Fibroblast of mammary gland (primary cell): ENCODE measurements at regions not wholly inside any gene's neighbourhood (a gene's known extent, or its start where the extent isn't known, plus 50 kb on each side); places are given as distances from the start of the nearest gene placed in this dataset.
A peak's percentile ranks its signal among the peaks of the same experiment; 100 is the strongest.
"Not testable (repeated sequence)": the region's sequence is repeated elsewhere in the genome, so short reads cannot be mapped to it uniquely, and the experiment has no call there.

ENCODE experiments used
- DNase-seq: peaks from one replicate; pipeline ENCODE4 v3.0.0-alpha.2; 2010; ENCODE audit warnings: low read depth
- H3K4me3 ChIP-seq: 2 replicates; pipeline ENCODE4 v1.5.1; 2011; ENCODE audit warnings: low read depth, mild to moderate bottlenecking, low read length, moderate library complexity; ENCODE audit not compliant: control insufficient read depth
- TF ChIP-seq, protein P1 (sequence below): conservative IDR thresholded peaks from 2 replicates; pipeline ENCODE4 v1.5.1; 2011; ENCODE audit warnings: low read depth, low read length, inconsistent platforms; ENCODE audit not compliant: control insufficient read depth, insufficient read depth

DNA sequence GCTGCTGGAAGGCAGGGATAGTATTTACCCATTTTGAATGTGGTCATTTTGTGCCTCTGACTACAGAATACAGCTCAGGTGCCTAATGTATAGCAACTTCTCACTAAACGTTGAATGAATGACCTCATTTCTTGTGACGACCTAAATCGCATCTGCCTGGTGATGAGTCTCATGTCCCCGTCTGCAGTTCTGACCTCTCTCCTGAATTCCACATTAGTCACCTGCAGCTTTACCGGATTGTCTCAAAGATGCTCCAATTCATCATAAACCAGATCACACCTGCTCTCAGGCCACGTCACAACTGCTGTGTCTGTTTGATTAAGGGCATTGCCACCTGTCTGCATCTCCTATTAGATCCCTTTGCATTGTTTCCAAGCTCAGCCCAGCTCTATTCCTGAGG, 133.6 kb upstream of the MYT1L start:
- no peak for DNase-seq
- no peak overlapping the region for H3K4me3 ChIP-seq
- TF ChIP-seq, protein P1, sequence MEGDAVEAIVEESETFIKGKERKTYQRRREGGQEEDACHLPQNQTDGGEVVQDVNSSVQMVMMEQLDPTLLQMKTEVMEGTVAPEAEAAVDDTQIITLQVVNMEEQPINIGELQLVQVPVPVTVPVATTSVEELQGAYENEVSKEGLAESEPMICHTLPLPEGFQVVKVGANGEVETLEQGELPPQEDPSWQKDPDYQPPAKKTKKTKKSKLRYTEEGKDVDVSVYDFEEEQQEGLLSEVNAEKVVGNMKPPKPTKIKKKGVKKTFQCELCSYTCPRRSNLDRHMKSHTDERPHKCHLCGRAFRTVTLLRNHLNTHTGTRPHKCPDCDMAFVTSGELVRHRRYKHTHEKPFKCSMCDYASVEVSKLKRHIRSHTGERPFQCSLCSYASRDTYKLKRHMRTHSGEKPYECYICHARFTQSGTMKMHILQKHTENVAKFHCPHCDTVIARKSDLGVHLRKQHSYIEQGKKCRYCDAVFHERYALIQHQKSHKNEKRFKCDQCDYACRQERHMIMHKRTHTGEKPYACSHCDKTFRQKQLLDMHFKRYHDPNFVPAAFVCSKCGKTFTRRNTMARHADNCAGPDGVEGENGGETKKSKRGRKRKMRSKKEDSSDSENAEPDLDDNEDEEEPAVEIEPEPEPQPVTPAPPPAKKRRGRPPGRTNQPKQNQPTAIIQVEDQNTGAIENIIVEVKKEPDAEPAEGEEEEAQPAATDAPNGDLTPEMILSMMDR = no peak

DNA sequence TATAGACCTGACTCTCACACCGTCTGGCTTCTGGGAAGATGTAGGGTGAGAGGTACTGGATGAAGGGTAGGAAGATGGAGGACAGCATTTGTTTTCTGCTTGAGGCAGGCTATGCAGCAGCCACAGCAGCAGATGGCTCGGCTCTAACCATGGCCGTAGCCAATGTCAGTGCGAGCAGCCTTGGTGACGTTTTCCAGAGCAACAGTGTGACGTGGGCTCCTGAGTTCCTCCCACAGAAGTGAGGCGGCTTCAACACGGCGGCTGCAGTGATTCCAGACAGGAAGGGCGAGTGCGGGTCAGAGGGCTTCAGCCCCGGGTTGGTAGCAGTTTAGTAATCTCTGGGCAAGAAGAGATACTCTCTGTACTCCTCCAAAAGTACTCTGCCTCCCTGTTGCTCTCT, 133.0 kb upstream of the MYT1L start:
- no peak overlapping the region for H3K4me3 ChIP-seq
- no peak for DNase-seq
- TF ChIP-seq, protein P1 = no peak

DNA sequence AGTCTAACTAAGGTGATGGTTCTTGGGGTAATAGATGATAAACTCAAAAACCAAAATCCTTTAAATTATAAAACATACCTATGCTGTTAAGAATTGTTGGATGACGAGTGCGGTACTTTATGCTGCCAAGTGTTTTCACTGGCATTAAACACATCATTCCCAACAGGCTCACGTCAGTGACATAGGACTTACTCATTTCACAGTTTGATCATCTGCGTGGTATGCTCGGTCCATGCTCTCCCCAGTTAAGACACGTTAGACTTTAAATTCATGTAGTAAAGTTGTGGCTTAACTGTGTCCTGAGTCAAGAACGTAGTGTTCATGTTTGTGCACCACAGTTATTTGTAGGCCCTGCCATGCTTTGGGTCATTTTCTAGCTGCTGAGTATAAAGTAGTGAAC, 125.6 kb upstream of the MYT1L start:
- peak; percentile 37 for DNase-seq
- no peak overlapping the region for H3K4me3 ChIP-seq
- TF ChIP-seq, protein P1 = no peak

DNA sequence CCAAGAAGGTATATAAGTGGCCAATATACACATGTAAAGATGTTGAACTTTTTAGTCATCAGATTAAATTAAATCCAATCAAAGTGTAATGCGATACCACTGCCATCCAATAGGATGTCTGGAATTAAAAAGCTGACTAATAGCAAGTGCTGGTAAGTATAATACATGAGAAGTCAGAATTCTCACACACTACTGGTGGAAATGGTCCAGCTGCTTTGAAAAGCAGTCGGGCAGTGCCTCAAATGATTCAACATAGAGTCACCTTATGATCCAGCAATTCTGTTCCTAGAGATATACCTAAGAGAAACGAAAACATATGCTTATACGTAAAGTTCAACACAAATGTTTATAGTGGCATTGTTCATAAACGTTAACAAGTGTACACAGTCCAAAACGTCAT, 124.1 kb upstream of the MYT1L start:
- TF ChIP-seq, protein P1 = no peak
- DNase-seq = peak; percentile 15
- no peak overlapping the region for H3K4me3 ChIP-seq

DNA sequence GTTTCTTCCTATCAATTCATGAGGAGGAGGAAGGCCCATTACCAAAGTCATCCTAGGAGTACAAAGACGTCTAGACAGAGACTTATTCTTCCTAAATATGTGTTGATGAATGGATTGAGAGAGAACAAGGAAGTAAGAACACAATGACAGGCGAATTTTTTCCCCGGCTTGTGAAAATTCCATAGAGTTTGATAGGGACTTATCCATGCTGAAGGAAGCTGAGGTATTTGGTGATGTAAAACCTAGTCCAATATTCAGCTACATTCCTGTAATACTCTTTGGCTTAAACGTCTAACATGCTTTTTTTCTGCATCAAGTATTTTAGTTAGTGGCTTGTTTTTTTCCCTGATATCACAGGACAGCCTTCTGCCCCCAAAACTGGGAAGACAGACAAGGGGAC, 121.9 kb upstream of the MYT1L start:
- TF ChIP-seq, protein P1 = no peak
- DNase-seq = no peak
- no peak overlapping the region for H3K4me3 ChIP-seq

DNA sequence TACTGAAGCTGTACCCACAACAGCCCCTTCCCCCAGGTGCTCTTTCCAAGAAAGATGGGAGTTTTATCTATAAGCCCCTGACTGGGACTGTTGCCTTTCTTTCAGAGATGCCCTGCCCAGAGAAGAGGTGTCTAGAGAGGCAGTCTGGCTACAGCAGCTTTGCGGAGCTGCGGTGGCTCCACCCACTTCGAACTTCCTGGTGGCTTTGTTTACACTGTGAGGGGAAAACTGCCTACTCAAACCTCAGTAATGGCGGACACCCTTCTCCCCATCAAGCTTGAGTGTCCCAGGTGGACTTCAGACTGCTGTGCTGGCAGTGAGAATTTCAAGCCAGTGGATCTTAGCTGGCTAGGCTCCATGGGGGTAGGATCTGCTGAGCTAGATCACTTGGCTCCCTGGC, 120.2 kb upstream of the MYT1L start:
- DNase-seq, H3K4me3 ChIP-seq: not testable (repeated sequence)

DNA sequence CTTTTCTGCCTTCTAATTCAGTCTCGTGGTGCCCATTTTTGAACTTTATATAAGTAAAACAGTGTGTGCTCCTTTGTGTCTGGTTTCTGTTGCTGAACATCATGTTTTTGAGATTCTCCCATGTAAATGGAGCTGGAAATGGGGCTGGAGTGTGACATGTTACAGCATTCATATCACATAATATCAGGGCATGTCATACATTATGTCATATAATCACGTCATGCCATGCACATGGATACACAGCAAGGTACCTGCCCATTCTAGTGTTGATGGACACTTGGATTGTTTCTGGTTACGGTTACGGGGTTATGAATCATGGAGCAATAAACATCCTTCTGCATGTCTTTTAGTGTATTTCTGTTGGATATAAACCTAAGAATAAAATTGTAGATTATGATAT, 117.1 kb upstream of the MYT1L start:
- no peak overlapping the region for H3K4me3 ChIP-seq
- TF ChIP-seq, protein P1 = no peak
- DNase-seq = no peak
